ENCODE measurements at regions not wholly inside any gene's neighbourhood (a gene's known extent, or its start where the extent isn't known, plus 50 kb on each side); places are given as distances from the start of the nearest gene placed in this dataset.

- TF ChIP-seq POLR2AphosphoS5 (IDR thresholded peaks at IDR 0.05; ENCODE audit: borderline replicate concordance, low read depth, low read length) (no peak), EZH2 (IDR thresholded peaks at IDR 0.05) (no peak)
Measured at GRCh38 chr1:17965515-17966100, 142.0 kb upstream of the IGSF21 start.
